CD14-positive monocyte (primary cell): ENCODE measurements at regions not wholly inside any gene's neighbourhood (a gene's known extent, or its start where the extent isn't known, plus 50 kb on each side); places are given as distances from the start of the nearest gene placed in this dataset.
A peak's percentile ranks its signal among the peaks of the same experiment; 100 is the strongest.

Experiments used
- DNase-seq, 3 donors: peaks; one replicate each; pipeline ENCODE4 v3.0.0-alpha.2; 2011 to 2022
- H2AFZ ChIP-seq: 2 replicates; pipeline ENCODE4 v1.6.0; 2012; ENCODE audit warnings: mild to moderate bottlenecking, low read depth, low read length, inconsistent platforms; ENCODE audit not compliant: insufficient read depth, poor library complexity, severe bottlenecking
- H3K27ac ChIP-seq, 2 donors: 1 replicate in 1 of 2; 2 replicates in 1 of 2; pipeline ENCODE4 v1.5.1; 2012 to 2013; ENCODE audit warnings: low read length in 2 of 2, control low read depth in 1 of 2, inconsistent platforms in 1 of 2, low read depth in 1 of 2, mild to moderate bottlenecking in 1 of 2
- H3K27me3 ChIP-seq, 2 donors: one replicate each; pipeline versions ENCODE4 v1.6.0 to v1.6.1; 2011 to 2013; ENCODE audit warnings: low read length in 2 of 2; ENCODE audit not compliant: control insufficient read depth in 2 of 2, insufficient read depth in 2 of 2
- H3K36me3 ChIP-seq, 2 donors: replicated peaks in 1 of 2; 1 replicate in 1 of 2; 2 replicates in 1 of 2; pipeline versions ENCODE4 v1.5.1 to v1.6.1; 2012 to 2013; ENCODE audit warnings: low read length in 2 of 2, control low read depth in 1 of 2, inconsistent platforms in 1 of 2, mild to moderate bottlenecking in 1 of 2; ENCODE audit not compliant: insufficient read depth in 2 of 2, control insufficient read depth in 1 of 2
- H3K4me1 ChIP-seq, 2 donors: 1 replicate in 1 of 2; 2 replicates in 1 of 2; pipeline versions ENCODE4 v1.5.1 to v1.6.1; 2012 to 2013; ENCODE audit warnings: low read length in 2 of 2, control low read depth in 1 of 2, inconsistent platforms in 1 of 2, mild to moderate bottlenecking in 1 of 2, moderate library complexity in 1 of 2; ENCODE audit not compliant: insufficient read depth in 2 of 2, control insufficient read depth in 1 of 2
- H3K4me2 ChIP-seq: replicated peaks from 2 replicates; pipeline ENCODE3; 2012; ENCODE audit warnings: low read length, moderate library complexity, mild to moderate bottlenecking; ENCODE audit not compliant: poor library complexity, severe bottlenecking; ENCODE audit errors: extremely low read depth
- H3K4me3 ChIP-seq, 3 experiments: fragments of 200-600 bp in 1 of 3; sonication (generic) in 1 of 3; replicated peaks in 1 of 3; 1 replicate in 2 of 3; 2 replicates in 1 of 3; pipeline ENCODE4 v1.5.1; 2011 to 2013; ENCODE audit warnings: low read length in 3 of 3, mild to moderate bottlenecking in 3 of 3, control low read depth in 2 of 3, low read depth in 2 of 3, inconsistent platforms in 1 of 3, moderate library complexity in 1 of 3
- H3K79me2 ChIP-seq: 2 replicates; pipeline ENCODE4 v1.6.0; 2012; ENCODE audit warnings: mild to moderate bottlenecking, control low read depth, inconsistent platforms, low read length, moderate library complexity; ENCODE audit not compliant: insufficient read depth
- H3K9ac ChIP-seq: 2 replicates; pipeline ENCODE4 v1.6.0; 2017; ENCODE audit warnings: low read length, mild to moderate bottlenecking; ENCODE audit not compliant: insufficient read depth, poor library complexity, severe bottlenecking
- H3K9me3 ChIP-seq, 2 donors: replicated peaks in 1 of 2; 1 replicate in 1 of 2; 2 replicates in 1 of 2; pipeline versions ENCODE4 v1.5.1 to v1.6.1; 2012 to 2013; ENCODE audit warnings: low read length in 2 of 2, control low read depth in 1 of 2; ENCODE audit not compliant: control insufficient read depth in 1 of 2, insufficient read depth in 1 of 2
- H4K20me1 ChIP-seq: 2 replicates; pipeline ENCODE4 v1.6.0; 2012; ENCODE audit warnings: mild to moderate bottlenecking, low read length, control low read depth, moderate library complexity; ENCODE audit not compliant: insufficient read depth
- H3K27ac Mint-ChIP-seq, 7 donors: one replicate each; pipeline ENCODE4 v1.8.0; 2020; ENCODE audit warnings: mild to moderate bottlenecking in 7 of 7, mixed read lengths in 7 of 7, moderate library complexity in 6 of 7, inconsistent platforms in 2 of 7
- H3K27me3 Mint-ChIP-seq, 3 donors: one replicate each; pipeline ENCODE4 v1.8.0; 2021 to 2022; ENCODE audit warnings: low read depth in 3 of 3, mild to moderate bottlenecking in 3 of 3, mixed read lengths in 3 of 3, moderate library complexity in 3 of 3, inconsistent platforms in 1 of 3
- H3K36me3 Mint-ChIP-seq, 2 donors: one replicate each; pipeline ENCODE4 v1.8.0; 2020; ENCODE audit warnings: mixed read lengths in 2 of 2, inconsistent platforms in 1 of 2, mild to moderate bottlenecking in 1 of 2
- H3K4me1 Mint-ChIP-seq: one replicate; pipeline ENCODE4 v1.8.0; 2020; ENCODE audit warnings: mild to moderate bottlenecking, mixed read lengths
- H3K4me3 Mint-ChIP-seq, 2 donors: one replicate each; pipeline ENCODE4 v1.8.0; 2020; ENCODE audit warnings: mild to moderate bottlenecking in 2 of 2, mixed read lengths in 2 of 2, moderate library complexity in 1 of 2
- H3K9me3 Mint-ChIP-seq, 7 donors: one replicate each; pipeline ENCODE4 v1.8.0; 2020 to 2022; ENCODE audit warnings: mixed read lengths in 7 of 7, mild to moderate bottlenecking in 6 of 7, moderate library complexity in 6 of 7, inconsistent platforms in 2 of 7
- WGBS: methylation state at CpG from one replicate; pipeline ENCODE4 v1.1.5; 2013; ENCODE audit warnings: missing lambda C conversion rate; ENCODE audit not compliant: insufficient coverage; 5-methylcytosine and 5-hydroxymethylcytosine counted together
- intact Hi-C, 2 donors: fragments of 100-400 bp; cut with micrococcal nuclease; formaldehyde crosslinking; loops; one replicate each; pipeline versions ENCODE4 v1.15.0 to v1.15.1; 2023
- TF ChIP-seq, protein P1 (sequence below): fragments of 200-600 bp; IDR thresholded peaks from one replicate; pipeline ENCODE4 v1.8.0; 2022; ENCODE audit warnings: antibody characterized with exemption, mild to moderate bottlenecking

DNA sequence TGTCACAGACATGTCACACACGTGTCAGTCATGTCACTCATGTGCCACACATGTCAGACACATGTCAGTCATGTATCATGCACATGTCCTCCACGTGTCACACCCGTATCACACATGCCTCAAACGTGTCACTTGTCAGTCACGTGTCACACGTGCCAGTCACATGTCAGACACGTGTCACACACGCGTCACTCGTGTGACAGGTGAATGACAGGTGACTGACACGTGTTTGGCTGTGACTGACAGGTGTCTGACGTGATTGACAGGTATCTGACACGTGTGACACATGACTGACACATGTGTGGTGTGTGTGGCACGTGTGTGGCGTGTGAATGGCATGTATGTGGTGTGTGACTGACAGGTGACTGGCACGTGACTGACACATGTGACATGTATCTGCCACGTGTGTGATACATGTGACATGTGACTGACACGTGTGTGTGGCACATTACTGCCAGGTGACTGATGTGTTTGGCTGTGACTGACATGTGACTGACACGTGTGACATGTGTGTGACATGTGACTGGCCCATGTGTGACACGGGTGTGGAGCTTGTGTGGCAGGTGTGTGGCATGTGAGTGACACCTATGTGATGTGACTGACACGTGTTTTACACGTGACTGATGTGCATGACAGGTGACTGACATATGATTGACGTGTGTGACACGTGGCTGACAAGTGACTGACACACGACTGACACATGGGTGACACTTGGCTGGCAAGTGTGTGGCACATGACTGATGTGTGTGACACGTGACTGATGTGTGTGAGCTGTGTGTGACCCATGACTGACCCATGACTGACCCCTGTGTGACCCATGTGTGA, 90.7 kb upstream of the GPC3 start:
- H3K4me2 ChIP-seq: no peak overlapping the region
- WGBS: 94% methylated on average over 22 of the region's 26 CpGs
- Mint-ChIP-seq H3K36me3 (no peaks in the 10 kb centered on the region), H3K4me1 (no peaks in the 10 kb centered on the region), H3K9me3 (peaks cover 4 to 23% (median 18%) of the 10 kb centered on the region in 7 donors), H3K27ac (peak overlapping the region in 1 of 7 donors; percentile 59), H3K27me3 (peaks cover 0 to 2% (median 2%) of the 10 kb centered on the region in 3 donors), H3K4me3 (no peak overlapping the region)
- TF ChIP-seq, protein P1, sequence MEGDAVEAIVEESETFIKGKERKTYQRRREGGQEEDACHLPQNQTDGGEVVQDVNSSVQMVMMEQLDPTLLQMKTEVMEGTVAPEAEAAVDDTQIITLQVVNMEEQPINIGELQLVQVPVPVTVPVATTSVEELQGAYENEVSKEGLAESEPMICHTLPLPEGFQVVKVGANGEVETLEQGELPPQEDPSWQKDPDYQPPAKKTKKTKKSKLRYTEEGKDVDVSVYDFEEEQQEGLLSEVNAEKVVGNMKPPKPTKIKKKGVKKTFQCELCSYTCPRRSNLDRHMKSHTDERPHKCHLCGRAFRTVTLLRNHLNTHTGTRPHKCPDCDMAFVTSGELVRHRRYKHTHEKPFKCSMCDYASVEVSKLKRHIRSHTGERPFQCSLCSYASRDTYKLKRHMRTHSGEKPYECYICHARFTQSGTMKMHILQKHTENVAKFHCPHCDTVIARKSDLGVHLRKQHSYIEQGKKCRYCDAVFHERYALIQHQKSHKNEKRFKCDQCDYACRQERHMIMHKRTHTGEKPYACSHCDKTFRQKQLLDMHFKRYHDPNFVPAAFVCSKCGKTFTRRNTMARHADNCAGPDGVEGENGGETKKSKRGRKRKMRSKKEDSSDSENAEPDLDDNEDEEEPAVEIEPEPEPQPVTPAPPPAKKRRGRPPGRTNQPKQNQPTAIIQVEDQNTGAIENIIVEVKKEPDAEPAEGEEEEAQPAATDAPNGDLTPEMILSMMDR: no peak
- no peak overlapping the region for H3K4me3 ChIP-seq
- H4K20me1 ChIP-seq: no peaks in the 10 kb centered on the region
- intact Hi-C loops: no loop called here
- no peak overlapping the region for H2AFZ ChIP-seq
- H3K36me3 ChIP-seq: no peaks in the 10 kb centered on the region
- DNase-seq: no peak
- no peak overlapping the region for H3K27ac ChIP-seq
- H3K9me3 ChIP-seq: peaks cover 21 to 26% of the 10 kb centered on the region in 2 donors
- no peak overlapping the region for H3K9ac ChIP-seq
- H3K27me3 ChIP-seq: no peaks in the 10 kb centered on the region
- no peaks in the 10 kb centered on the region for H3K4me1 ChIP-seq
- no peaks in the 10 kb centered on the region for H3K79me2 ChIP-seq

DNA sequence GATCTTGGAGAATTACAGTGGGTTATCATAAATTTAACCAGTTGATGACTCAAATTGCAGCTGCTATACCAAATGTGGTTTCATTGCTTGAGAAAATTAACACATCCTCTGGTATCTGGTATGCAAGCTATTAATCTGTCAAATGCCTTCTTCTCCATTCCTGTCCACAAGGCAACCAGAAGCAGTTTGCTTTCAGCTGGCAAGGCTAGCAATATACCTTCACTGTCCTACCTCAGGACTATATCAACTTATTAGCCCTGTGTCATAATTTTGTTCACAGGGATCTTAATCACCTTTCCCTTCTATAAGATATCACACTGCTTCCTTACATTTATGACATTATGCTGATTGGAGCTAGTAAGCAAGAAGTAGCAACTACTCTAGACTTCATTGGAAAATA, 110.0 kb upstream of the GPC3 start:
- no peaks in the 10 kb centered on the region for H3K79me2 ChIP-seq

More for the DNA sequence above, 110.0 kb upstream of the GPC3 start:
- no peak overlapping the region for H3K4me3 ChIP-seq
- TF ChIP-seq, protein P1: no peak
- no peak overlapping the region for H3K27ac ChIP-seq
- no peaks in the 10 kb centered on the region for H3K4me1 ChIP-seq
- intact Hi-C loops: no loop called here
- no peaks in the 10 kb centered on the region for H3K36me3 ChIP-seq
- no peaks in the 10 kb centered on the region for H3K27me3 ChIP-seq
- no peaks in the 10 kb centered on the region for H3K4me1 Mint-ChIP-seq
- H3K36me3 Mint-ChIP-seq: no peaks in the 10 kb centered on the region
- no peak overlapping the region for H3K4me3 Mint-ChIP-seq
- no peak overlapping the region for H2AFZ ChIP-seq
- H3K9me3 ChIP-seq: no peaks in the 10 kb centered on the region
- no peaks in the 10 kb centered on the region for H4K20me1 ChIP-seq
- DNase-seq: no peak
- no peak overlapping the region for H3K9ac ChIP-seq
- peaks cover 0 to 5% (median 2%) of the 10 kb centered on the region in 7 donors for H3K9me3 Mint-ChIP-seq
- no peak overlapping the region for H3K27ac Mint-ChIP-seq
- peaks cover 2 to 4% (median 3%) of the 10 kb centered on the region in 3 donors for H3K27me3 Mint-ChIP-seq
- H3K4me2 ChIP-seq: no peak overlapping the region
